ENCODE measurements at regions not wholly inside any gene's neighbourhood (a gene's known extent, or its start where the extent isn't known, plus 50 kb on each side); places are given as distances from the start of the nearest gene placed in this dataset.
A peak's percentile ranks its signal among the peaks of the same experiment; 100 is the strongest.

- DNase-seq (ENCODE audit: low spot score in 2 of 2) = no peak
- Mint-ChIP-seq H3K36me3 (ENCODE audit: insufficient read depth) (no peaks in the 10 kb centered on the region), H3K27ac (ENCODE audit: low read depth) (no peak overlapping the region), H3K4me1 (peaks cover 15% of the 10 kb centered on the region), H3K4me3 (peak overlapping the region; percentile 9), H3K27me3 (no peaks in the 10 kb centered on the region), H3K9me3 (peaks cover 7% of the 10 kb centered on the region)
- ATAC-seq (replicated peaks; ENCODE audit: extremely low read depth, poor library complexity, severe bottlenecking) = no peak
These were observed 152.3 kb downstream of the SNX7 start for GRCh38 chr1:98813738-98814309.

GRCh38 chr1:98817821-98818220, 156.3 kb downstream of the SNX7 start:
- no peaks in the 10 kb centered on the region for H3K9me3 Mint-ChIP-seq
- H3K27me3 Mint-ChIP-seq = no peaks in the 10 kb centered on the region
- H3K36me3 Mint-ChIP-seq (ENCODE audit: insufficient read depth) = no peaks in the 10 kb centered on the region
- H3K27ac Mint-ChIP-seq (ENCODE audit: low read depth) = no peak overlapping the region
- ATAC-seq (replicated peaks; ENCODE audit: extremely low read depth, poor library complexity, severe bottlenecking) = no peak
- peaks cover 15% of the 10 kb centered on the region for H3K4me1 Mint-ChIP-seq
- no peak overlapping the region for H3K4me3 Mint-ChIP-seq
- DNase-seq (ENCODE audit: low spot score in 2 of 2) = no peak

- no peaks in the 10 kb centered on the region for H3K36me3 Mint-ChIP-seq (ENCODE audit: insufficient read depth)
- H3K4me1 Mint-ChIP-seq = no peaks in the 10 kb centered on the region
- ATAC-seq (replicated peaks; ENCODE audit: extremely low read depth, poor library complexity, severe bottlenecking) (no peak), DNase-seq (ENCODE audit: low spot score in 2 of 2) (no peak)
- no peaks in the 10 kb centered on the region for H3K27me3 Mint-ChIP-seq
- H3K4me3 Mint-ChIP-seq = no peak overlapping the region
- no peak overlapping the region for H3K27ac Mint-ChIP-seq (ENCODE audit: low read depth)
- H3K9me3 Mint-ChIP-seq = no peaks in the 10 kb centered on the region
These were observed 159.9 kb downstream of the SNX7 start for GRCh38 chr1:98821379-98821778.

- no peak overlapping the region for H3K27ac Mint-ChIP-seq (ENCODE audit: low read depth)
- ATAC-seq (replicated peaks; ENCODE audit: extremely low read depth, poor library complexity, severe bottlenecking) (no peak), DNase-seq (ENCODE audit: low spot score in 2 of 2) (no peak)
- no peaks in the 10 kb centered on the region for H3K9me3 Mint-ChIP-seq
- H3K27me3 Mint-ChIP-seq = no peaks in the 10 kb centered on the region
- no peaks in the 10 kb centered on the region for H3K36me3 Mint-ChIP-seq (ENCODE audit: insufficient read depth)
- H3K4me1 Mint-ChIP-seq = no peaks in the 10 kb centered on the region
- no peak overlapping the region for H3K4me3 Mint-ChIP-seq
These were observed 163.2 kb downstream of the SNX7 start for GRCh38 chr1:98824736-98825135.

- H3K36me3 Mint-ChIP-seq (ENCODE audit: insufficient read depth) = no peaks in the 10 kb centered on the region
- no peak overlapping the region for H3K4me3 Mint-ChIP-seq
- no peaks in the 10 kb centered on the region for H3K9me3 Mint-ChIP-seq
- ATAC-seq (replicated peaks; ENCODE audit: extremely low read depth, poor library complexity, severe bottlenecking) (no peak), DNase-seq (ENCODE audit: low spot score in 2 of 2) (no peak)
- H3K4me1 Mint-ChIP-seq = no peaks in the 10 kb centered on the region
- no peaks in the 10 kb centered on the region for H3K27me3 Mint-ChIP-seq
- no peak overlapping the region for H3K27ac Mint-ChIP-seq (ENCODE audit: low read depth)
These were observed 165.5 kb downstream of the SNX7 start for GRCh38 chr1:98827041-98827440.

- ATAC-seq (replicated peaks; ENCODE audit: extremely low read depth, poor library complexity, severe bottlenecking) = no peak
- no peak overlapping the region for H3K27ac Mint-ChIP-seq (ENCODE audit: low read depth)
These were observed 164.8 kb downstream of the PLPPR5 start for GRCh38 chr1:98839840-98840239.

More at GRCh38 chr1:98839840-98840239, 164.8 kb downstream of the PLPPR5 start:
- DNase-seq (ENCODE audit: low spot score in 2 of 2) = no peak
- H3K36me3 Mint-ChIP-seq (ENCODE audit: insufficient read depth) = no peaks in the 10 kb centered on the region
- no peak overlapping the region for H3K4me3 Mint-ChIP-seq
- H3K27me3 Mint-ChIP-seq = no peaks in the 10 kb centered on the region
- no peaks in the 10 kb centered on the region for H3K9me3 Mint-ChIP-seq
- H3K4me1 Mint-ChIP-seq = peaks cover 19% of the 10 kb centered on the region

Data from central memory CD8-positive, alpha-beta T cell (primary cell).